ENCODE measurements at regions not wholly inside any gene's neighbourhood (a gene's known extent, or its start where the extent isn't known, plus 50 kb on each side); places are given as distances from the start of the nearest gene placed in this dataset.

DNA sequence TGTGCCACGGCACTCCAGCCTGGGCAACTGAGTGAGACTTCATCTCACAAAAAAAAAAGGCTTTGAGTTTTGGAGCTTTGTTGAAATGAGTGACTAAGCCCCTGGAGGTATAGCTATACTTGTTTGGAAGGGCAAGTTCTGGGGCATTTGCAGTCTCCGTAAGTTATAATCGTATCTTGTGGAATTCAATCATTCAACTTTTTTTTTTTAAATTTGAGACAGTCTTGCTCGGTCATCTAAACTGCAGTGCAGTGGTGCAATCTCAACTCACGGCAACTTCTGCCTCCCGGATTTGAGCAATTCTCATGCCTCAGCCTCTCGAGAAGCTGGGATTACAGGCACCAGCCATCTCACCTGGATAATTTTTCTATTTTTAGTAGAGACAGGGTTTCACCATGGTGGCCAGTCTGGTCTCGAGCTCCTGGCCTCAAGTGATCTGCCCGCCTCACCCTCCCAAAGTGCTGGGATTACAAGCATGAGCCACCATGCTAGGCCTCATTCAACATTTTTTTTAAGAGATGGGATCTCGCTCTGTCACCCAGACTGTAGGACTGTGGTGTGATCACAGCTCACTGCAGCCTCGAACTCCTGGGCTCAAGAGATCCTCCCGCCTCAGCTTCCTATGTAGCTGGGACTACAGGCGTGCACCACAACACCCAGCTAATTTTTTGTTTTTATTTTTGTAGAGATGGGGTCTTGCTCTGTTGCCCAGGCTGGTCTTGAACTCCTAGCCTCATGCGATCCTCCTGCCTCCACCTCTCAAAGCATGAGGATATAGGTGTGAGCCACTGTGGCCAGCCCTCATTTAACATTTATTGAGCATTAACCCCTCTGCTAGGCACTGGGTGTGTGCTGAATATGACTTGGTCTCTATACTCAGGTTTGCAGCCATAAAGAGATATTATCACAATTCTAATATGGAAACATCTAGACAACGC, 133.7 kb upstream of the MAP1LC3B2 start:
- H3K4me3 ChIP-seq (ENCODE audit: low read depth, low read length) = no peak overlapping the region
- TF ChIP-seq, protein P1, sequence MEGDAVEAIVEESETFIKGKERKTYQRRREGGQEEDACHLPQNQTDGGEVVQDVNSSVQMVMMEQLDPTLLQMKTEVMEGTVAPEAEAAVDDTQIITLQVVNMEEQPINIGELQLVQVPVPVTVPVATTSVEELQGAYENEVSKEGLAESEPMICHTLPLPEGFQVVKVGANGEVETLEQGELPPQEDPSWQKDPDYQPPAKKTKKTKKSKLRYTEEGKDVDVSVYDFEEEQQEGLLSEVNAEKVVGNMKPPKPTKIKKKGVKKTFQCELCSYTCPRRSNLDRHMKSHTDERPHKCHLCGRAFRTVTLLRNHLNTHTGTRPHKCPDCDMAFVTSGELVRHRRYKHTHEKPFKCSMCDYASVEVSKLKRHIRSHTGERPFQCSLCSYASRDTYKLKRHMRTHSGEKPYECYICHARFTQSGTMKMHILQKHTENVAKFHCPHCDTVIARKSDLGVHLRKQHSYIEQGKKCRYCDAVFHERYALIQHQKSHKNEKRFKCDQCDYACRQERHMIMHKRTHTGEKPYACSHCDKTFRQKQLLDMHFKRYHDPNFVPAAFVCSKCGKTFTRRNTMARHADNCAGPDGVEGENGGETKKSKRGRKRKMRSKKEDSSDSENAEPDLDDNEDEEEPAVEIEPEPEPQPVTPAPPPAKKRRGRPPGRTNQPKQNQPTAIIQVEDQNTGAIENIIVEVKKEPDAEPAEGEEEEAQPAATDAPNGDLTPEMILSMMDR (IDR thresholded peaks at IDR 0.05; ENCODE audit: low read depth, low read length) = no peak
- no peak for TF ChIP-seq POLR2A (IDR thresholded peaks at IDR 0.05; ENCODE audit: extremely low read depth, insufficient read length)
- TF ChIP-seq, protein P2, sequence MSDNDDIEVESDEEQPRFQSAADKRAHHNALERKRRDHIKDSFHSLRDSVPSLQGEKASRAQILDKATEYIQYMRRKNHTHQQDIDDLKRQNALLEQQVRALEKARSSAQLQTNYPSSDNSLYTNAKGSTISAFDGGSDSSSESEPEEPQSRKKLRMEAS (IDR thresholded peaks at IDR 0.05; ENCODE audit: low read depth, low read length) = no peak
- TF ChIP-seq MYC (IDR thresholded peaks at IDR 0.05; ENCODE audit: low read depth, low read length) = no peak
- no peak for DNase-seq (ENCODE audit: low read depth)

DNA sequence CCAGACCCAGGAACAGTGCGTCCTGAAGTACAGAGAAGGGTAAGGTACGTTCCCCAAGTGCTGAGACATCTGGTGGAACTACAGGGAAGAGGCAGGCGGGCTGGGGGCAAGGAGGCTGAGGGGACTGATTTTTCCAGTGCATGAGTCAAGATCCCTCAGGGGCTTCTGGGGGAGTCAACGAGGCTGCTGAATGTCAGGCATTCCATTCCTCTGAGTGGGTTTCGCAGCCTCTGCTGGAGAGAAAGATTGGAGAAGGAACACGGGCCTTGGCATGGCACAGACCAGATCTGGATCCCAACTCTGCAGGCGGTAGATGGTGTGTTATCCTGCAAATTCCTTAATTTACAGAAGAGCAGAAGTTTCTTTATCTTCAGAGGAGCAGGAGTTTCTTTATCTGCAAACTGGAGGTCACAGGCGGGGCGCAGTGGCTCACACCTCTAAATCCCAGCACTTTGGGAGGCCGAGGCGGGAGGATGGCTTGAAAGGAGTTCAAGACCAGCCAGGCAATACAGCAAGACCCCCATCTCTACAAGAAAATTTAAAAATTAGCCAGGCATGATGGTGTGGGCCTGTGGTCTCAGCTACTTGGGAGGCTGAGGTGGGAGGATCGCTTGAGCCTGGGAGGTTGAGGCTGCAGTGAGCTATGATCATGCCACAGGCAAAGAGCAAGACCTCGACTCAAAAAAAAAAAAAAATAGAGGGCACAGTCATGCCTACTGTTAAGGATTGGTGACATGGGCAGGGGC, 132.6 kb upstream of the MAP1LC3B2 start:
- DNase-seq (ENCODE audit: low read depth) = no peak
- no peak overlapping the region for H3K4me3 ChIP-seq (ENCODE audit: low read depth, low read length)
- no peak for TF ChIP-seq POLR2A (IDR thresholded peaks at IDR 0.05; ENCODE audit: extremely low read depth, insufficient read length)
- no peak for TF ChIP-seq MYC (IDR thresholded peaks at IDR 0.05; ENCODE audit: low read depth, low read length)
- TF ChIP-seq, protein P2 (IDR thresholded peaks at IDR 0.05; ENCODE audit: low read depth, low read length) = no peak
- TF ChIP-seq, protein P1 (IDR thresholded peaks at IDR 0.05; ENCODE audit: low read depth, low read length) = no peak

DNA sequence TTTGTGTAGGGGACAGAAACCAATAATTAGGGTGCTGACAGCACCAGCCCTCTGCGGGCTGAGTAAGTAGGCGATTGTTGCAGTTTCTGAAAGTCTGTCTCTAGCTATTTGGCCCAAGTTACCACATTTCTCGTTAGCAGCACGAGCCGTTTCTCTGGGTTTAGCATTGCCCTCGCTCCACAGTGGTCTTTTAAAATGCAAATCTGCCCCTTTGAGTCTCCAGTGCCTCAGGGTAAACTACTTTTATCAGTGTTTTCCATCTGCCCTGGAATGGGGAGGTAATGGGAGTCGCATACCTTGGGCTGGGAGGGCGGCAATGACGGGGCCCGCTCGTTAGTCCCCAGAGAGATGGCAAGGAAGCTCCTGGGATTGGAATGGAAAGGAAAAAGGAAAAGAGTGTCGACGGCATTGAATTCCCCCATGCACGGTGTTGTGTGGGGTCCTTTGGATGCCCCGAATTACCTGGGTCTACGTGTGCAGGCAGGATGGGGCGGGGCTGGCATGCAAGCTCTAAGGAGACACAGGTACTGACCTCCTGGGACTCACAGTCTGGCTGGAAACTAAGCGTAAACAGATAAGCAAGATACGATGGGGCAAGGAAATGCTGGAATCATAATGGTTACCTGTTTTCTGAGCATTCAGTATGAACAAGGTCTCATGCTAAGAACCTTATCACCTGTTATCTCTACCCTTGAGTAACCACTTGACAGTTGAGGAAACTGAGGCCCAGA, 131.8 kb upstream of the MAP1LC3B2 start:
- no peak for TF ChIP-seq MYC (IDR thresholded peaks at IDR 0.05; ENCODE audit: low read depth, low read length)
- TF ChIP-seq, protein P2 (IDR thresholded peaks at IDR 0.05; ENCODE audit: low read depth, low read length) = no peak
- TF ChIP-seq, protein P1 (IDR thresholded peaks at IDR 0.05; ENCODE audit: low read depth, low read length) = no peak
- TF ChIP-seq POLR2A (IDR thresholded peaks at IDR 0.05; ENCODE audit: extremely low read depth, insufficient read length) = no peak
- H3K4me3 ChIP-seq (ENCODE audit: low read depth, low read length) = no peak overlapping the region
- DNase-seq (ENCODE audit: low read depth) = no peak

DNA sequence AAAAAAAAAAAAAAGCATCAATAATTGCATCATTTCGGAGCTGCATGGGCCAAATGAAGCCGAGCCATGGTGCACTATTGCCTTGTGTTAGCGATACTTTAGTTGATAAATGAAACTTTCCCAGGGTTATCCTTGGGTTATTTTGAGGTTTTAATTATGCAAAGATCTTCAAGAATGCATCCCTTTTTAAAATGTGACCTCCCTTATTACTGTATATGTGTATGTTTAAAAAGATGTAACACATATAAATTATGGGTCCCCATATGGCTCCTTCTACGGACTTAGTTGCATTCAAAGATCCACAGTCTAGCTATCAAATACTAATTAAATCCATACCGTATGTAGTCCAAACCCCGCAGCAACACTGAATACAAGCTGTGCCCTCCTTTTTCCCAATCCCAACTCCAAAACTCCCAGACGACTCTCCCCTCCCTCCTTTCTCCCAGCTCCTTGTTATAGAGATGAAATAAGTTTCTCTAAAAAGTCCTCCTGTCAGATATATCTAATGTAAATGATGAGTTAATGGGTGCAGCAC, 129.3 kb upstream of the MAP1LC3B2 start:
- no peak for DNase-seq (ENCODE audit: low read depth)
- no peak overlapping the region for H3K4me3 ChIP-seq (ENCODE audit: low read depth, low read length)
- TF ChIP-seq POLR2A (IDR thresholded peaks at IDR 0.05; ENCODE audit: extremely low read depth, insufficient read length) (no peak), MYC (IDR thresholded peaks at IDR 0.05; ENCODE audit: low read depth, low read length) (no peak)
- TF ChIP-seq, protein P1 (IDR thresholded peaks at IDR 0.05; ENCODE audit: low read depth, low read length) = no peak
- TF ChIP-seq, protein P2 (IDR thresholded peaks at IDR 0.05; ENCODE audit: low read depth, low read length) = no peak

DNA sequence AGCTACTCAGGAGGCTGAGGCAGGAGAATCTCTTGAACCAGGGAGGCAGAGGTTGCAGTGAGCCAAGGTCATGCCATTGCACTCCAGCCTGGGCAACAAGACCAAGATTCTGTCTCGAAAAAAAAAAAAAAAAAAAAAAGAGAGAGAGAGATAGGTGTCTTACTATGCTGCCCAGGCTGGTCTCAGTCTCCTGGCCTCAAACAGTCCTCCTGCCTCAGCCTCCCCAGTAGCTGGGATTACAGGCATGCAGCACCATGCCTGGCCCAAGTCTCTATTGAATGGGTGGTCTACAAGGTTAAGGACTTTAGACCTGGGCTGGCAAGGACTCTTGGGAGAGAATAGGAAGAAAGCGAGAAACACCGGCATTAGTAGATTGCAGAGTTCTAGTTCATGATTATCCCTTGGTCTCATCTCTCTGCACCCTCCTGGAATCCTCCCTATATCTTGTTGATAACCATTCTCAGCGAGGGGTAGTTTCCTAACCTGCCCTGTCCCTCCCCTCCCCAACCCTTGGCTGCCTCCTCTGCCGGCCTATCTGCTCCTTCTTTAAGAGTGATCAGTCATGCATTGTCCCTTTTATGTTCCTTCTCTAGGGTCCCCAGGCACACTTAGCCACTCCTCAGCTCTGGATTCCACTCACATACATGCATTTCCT, 128.1 kb upstream of the MAP1LC3B2 start:
- H3K4me3 ChIP-seq (ENCODE audit: low read depth, low read length) = no peak overlapping the region
- no peak for DNase-seq (ENCODE audit: low read depth)
- TF ChIP-seq, protein P2 (IDR thresholded peaks at IDR 0.05; ENCODE audit: low read depth, low read length) = no peak
- TF ChIP-seq MYC (IDR thresholded peaks at IDR 0.05; ENCODE audit: low read depth, low read length) (no peak), POLR2A (IDR thresholded peaks at IDR 0.05; ENCODE audit: extremely low read depth, insufficient read length) (no peak)
- TF ChIP-seq, protein P1 (IDR thresholded peaks at IDR 0.05; ENCODE audit: low read depth, low read length) = no peak
